ENCODE measurements at regions not wholly inside any gene's neighbourhood (a gene's known extent, or its start where the extent isn't known, plus 50 kb on each side); places are given as distances from the start of the nearest gene placed in this dataset.
"Not testable (repeated sequence)": the region's sequence is repeated elsewhere in the genome, so short reads cannot be mapped to it uniquely, and the experiment has no call there.

GRCh38 chr21:29430030-29430429 is 131.3 kb downstream of the BACH1 start:
- DNase-seq = no peak
- peaks cover 3% of the 10 kb centered on the region for H3K36me3 Mint-ChIP-seq (ENCODE audit: low read depth)
- no peak overlapping the region for H3K4me3 Mint-ChIP-seq
- peaks cover 14% of the 10 kb centered on the region for H3K4me1 Mint-ChIP-seq
- H3K27me3 Mint-ChIP-seq = no peaks in the 10 kb centered on the region
- ChIA-PET CTCF (no interaction called here), POLR2A (no interaction called here)
- H3K9me3 Mint-ChIP-seq = peaks cover 8% of the 10 kb centered on the region
- H3K27ac Mint-ChIP-seq = no peak overlapping the region

DNA sequence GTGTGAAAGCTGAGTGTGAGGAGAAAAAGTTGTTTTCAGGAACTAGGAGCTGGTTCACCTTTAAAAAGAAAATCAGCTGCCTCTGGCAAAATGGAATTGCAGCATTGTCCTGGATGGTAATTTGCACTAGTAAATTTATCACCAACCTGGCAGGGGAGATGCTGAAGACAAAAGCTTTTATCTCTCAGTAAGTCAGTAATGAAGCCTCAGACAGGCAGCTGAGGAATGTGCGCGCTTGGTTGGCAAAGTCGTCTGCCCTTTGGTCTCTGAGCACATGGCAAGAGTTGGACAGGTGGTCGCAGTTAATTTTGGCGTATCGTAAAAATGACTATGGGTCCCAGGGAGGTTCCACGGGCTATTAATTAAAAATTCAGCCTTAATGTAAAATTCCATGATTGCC is 131.9 kb downstream of the BACH1 start:
- Mint-ChIP-seq H3K36me3 (ENCODE audit: low read depth) (peaks cover 3% of the 10 kb centered on the region), H3K4me3 (no peak overlapping the region), H3K27ac (no peak overlapping the region), H3K4me1 (peaks cover 19% of the 10 kb centered on the region), H3K9me3 (peaks cover 9% of the 10 kb centered on the region), H3K27me3 (no peaks in the 10 kb centered on the region)
- DNase-seq = no peak
- ChIA-PET POLR2A (no interaction called here), CTCF (no interaction called here)

GRCh38 chr21:29431178-29431577 is 132.5 kb downstream of the BACH1 start:
- Mint-ChIP-seq H3K27me3 (no peaks in the 10 kb centered on the region), H3K4me3 (no peak overlapping the region)
- POLR2A ChIA-PET = no interaction called here

GRCh38 chr21:29431680-29432079 is 133.0 kb downstream of the BACH1 start:
- DNase-seq = no peak
- Mint-ChIP-seq H3K9me3 (peaks cover 11% of the 10 kb centered on the region), H3K4me1 (peaks cover 30% of the 10 kb centered on the region), H3K4me3 (no peak overlapping the region), H3K36me3 (ENCODE audit: low read depth) (peaks cover 5% of the 10 kb centered on the region), H3K27me3 (no peaks in the 10 kb centered on the region), H3K27ac (no peak overlapping the region)
- ChIA-PET CTCF (no interaction called here), POLR2A (no interaction called here)

More at GRCh38 chr21:29431178-29431577, 132.5 kb downstream of the BACH1 start:
- Mint-ChIP-seq H3K9me3 (peaks cover 11% of the 10 kb centered on the region), H3K4me1 (peaks cover 25% of the 10 kb centered on the region), H3K27ac (no peak overlapping the region), H3K36me3 (ENCODE audit: low read depth) (peaks cover 5% of the 10 kb centered on the region)
- CTCF ChIA-PET = no interaction called here
- no peak for DNase-seq

- peaks cover 5% of the 10 kb centered on the region for H3K36me3 Mint-ChIP-seq (ENCODE audit: low read depth)
- CTCF ChIA-PET = no interaction called here
- peaks cover 39% of the 10 kb centered on the region for H3K4me1 Mint-ChIP-seq
These were observed 134.8 kb downstream of the BACH1 start for GRCh38 chr21:29433366-29434059.

DNA sequence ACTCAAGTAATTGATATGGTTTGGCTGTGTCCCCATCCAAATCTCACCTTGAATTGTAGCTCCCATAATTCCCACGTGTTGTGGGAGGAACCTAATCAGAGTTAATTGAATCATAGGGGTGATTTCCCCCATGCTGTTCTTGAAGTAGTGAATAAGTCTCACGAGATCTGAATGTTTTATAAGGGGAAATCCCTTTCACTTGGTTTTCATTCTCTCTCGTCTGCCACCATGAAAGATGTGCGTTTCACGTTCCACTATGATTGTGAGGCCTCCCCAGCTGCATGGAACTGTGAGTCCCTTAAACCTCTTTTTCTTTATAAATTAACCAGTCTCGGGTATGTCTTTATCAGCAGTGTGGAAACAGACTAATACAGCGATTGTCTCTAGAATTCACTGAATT is 135.4 kb downstream of the BACH1 start:
- Mint-ChIP-seq H3K9me3 (peaks cover 11% of the 10 kb centered on the region), H3K4me1 (peaks cover 39% of the 10 kb centered on the region), H3K4me3 (peak overlapping the region; percentile 26), H3K27me3 (no peaks in the 10 kb centered on the region), H3K27ac (no peak overlapping the region), H3K36me3 (ENCODE audit: low read depth) (peaks cover 5% of the 10 kb centered on the region)
- DNase-seq = no peak
- ChIA-PET CTCF (no interaction called here), POLR2A (no interaction called here)

More at GRCh38 chr21:29433366-29434059, 134.8 kb downstream of the BACH1 start:
- Mint-ChIP-seq H3K4me3 (no peak overlapping the region), H3K9me3 (peaks cover 11% of the 10 kb centered on the region), H3K27me3 (no peaks in the 10 kb centered on the region), H3K27ac (no peak overlapping the region)
- DNase-seq = no peak
- POLR2A ChIA-PET = no interaction called here

- Mint-ChIP-seq H3K4me1 (peaks cover 39% of the 10 kb centered on the region), H3K9me3 (peaks cover 11% of the 10 kb centered on the region)
- H3K36me3 Mint-ChIP-seq (ENCODE audit: low read depth); H3K27me3 Mint-ChIP-seq; DNase-seq; POLR2A ChIA-PET; H3K4me3 Mint-ChIP-seq; H3K27ac Mint-ChIP-seq; CTCF ChIA-PET: not testable (repeated sequence)
These were observed 136.3 kb downstream of the BACH1 start for GRCh38 chr21:29434982-29435381.

- CTCF ChIA-PET = no interaction called here
- H3K36me3 Mint-ChIP-seq (ENCODE audit: low read depth) = peaks cover 5% of the 10 kb centered on the region
- POLR2A ChIA-PET = no interaction called here
- H3K27me3 Mint-ChIP-seq = no peaks in the 10 kb centered on the region
- peaks cover 11% of the 10 kb centered on the region for H3K9me3 Mint-ChIP-seq
- peak overlapping the region; percentile 94 for H3K27ac Mint-ChIP-seq
- peak; percentile 66 for DNase-seq
- peak overlapping the region; percentile 71 for H3K4me3 Mint-ChIP-seq
- peaks cover 39% of the 10 kb centered on the region for H3K4me1 Mint-ChIP-seq
These were observed 137.4 kb downstream of the BACH1 start for GRCh38 chr21:29436143-29436542.

- H3K9me3 Mint-ChIP-seq = peaks cover 11% of the 10 kb centered on the region
- POLR2A ChIA-PET = no interaction called here
- peaks cover 39% of the 10 kb centered on the region for H3K4me1 Mint-ChIP-seq
- CTCF ChIA-PET = no interaction called here
- peak overlapping the region; percentile 94 for H3K27ac Mint-ChIP-seq
- DNase-seq = no peak
- peaks cover 5% of the 10 kb centered on the region for H3K36me3 Mint-ChIP-seq (ENCODE audit: low read depth)
- peak overlapping the region; percentile 71 for H3K4me3 Mint-ChIP-seq
- no peaks in the 10 kb centered on the region for H3K27me3 Mint-ChIP-seq
These were observed 137.9 kb downstream of the BACH1 start for GRCh38 chr21:29436650-29437049.

DNA sequence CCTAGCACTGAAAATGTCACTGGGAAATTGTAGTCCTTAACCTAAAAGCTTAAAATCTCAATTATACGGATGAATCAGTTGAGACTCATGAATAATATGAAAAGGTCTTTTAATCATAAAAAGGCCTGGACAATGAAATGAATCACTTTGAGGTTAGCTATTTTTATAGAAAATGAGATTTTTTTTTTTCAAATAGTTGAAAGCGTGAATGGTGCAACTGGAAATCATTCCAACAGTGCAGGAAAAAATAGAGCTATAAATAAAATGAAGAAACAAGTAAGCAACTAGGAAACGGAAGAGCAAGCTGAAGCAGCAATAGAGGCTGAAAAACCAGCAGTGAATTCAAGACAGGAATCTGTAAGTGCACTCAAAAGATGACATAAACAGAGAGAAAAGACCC is 142.9 kb downstream of the BACH1 start:
- no peak for DNase-seq
- H3K27ac Mint-ChIP-seq = peak overlapping the region; percentile 75
- no peaks in the 10 kb centered on the region for H3K27me3 Mint-ChIP-seq
- H3K9me3 Mint-ChIP-seq = peaks cover 12% of the 10 kb centered on the region
- peaks cover 7% of the 10 kb centered on the region for H3K36me3 Mint-ChIP-seq (ENCODE audit: low read depth)
- ChIA-PET CTCF (no interaction called here), POLR2A (no interaction called here)
- no peak overlapping the region for H3K4me3 Mint-ChIP-seq
- peaks cover 17% of the 10 kb centered on the region for H3K4me1 Mint-ChIP-seq

DNA sequence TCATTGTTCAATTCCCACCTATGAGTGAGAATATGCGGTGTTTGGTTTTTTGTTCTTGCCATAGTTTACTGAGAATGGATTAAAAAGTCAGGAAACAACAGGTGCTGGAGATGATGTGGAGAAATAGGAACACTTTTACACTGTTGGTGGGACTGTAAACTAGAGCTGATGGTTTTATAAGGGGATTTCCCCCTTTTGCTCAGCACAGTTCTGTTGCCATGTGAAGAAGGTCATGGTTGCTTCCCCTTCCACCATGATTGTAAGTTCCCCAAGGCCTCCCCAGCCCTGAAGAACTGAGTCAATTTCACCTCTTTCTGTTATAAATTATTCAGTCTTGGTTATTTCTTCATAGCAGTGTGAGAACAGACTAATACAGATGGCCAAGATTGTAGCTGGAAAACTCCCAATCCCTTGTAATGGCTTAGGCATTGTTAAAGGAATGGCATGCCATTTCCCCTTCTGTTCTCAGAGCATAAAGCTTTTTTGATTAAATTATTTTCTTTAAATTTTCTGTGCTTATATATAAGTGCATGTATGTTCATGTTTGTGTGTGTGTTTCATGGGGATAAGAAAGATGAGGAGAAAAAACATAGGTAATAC is 144.8 kb downstream of the BACH1 start:
- peaks cover 11% of the 10 kb centered on the region for H3K4me1 Mint-ChIP-seq
- H3K9me3 Mint-ChIP-seq = peaks cover 14% of the 10 kb centered on the region
- CTCF ChIA-PET = no interaction called here

GRCh38 chr21:29448766-29449165 is 150.0 kb downstream of the BACH1 start:
- no peak overlapping the region for H3K4me3 Mint-ChIP-seq
- H3K9me3 Mint-ChIP-seq = peaks cover 25% of the 10 kb centered on the region
- peak overlapping the region; percentile 97 for H3K27ac Mint-ChIP-seq
- peaks cover 20% of the 10 kb centered on the region for H3K36me3 Mint-ChIP-seq (ENCODE audit: low read depth)
- ChIA-PET POLR2A (interaction anchor here (0.6 kb wide), 1 partner anchor 250 kb away, joined by 9 read pairs; no protein-coding TSS in a partner anchor), CTCF (interaction anchor here (1.1 kb wide), 1 partner anchor 9 kb away, joined by 3 read pairs; no protein-coding TSS in a partner anchor)
- peaks cover 25% of the 10 kb centered on the region for H3K4me1 Mint-ChIP-seq
- no peak for DNase-seq
- H3K27me3 Mint-ChIP-seq = no peaks in the 10 kb centered on the region

More for the DNA sequence above, 144.8 kb downstream of the BACH1 start:
- no peak overlapping the region for H3K4me3 Mint-ChIP-seq
- H3K27ac Mint-ChIP-seq = no peak overlapping the region
- no peaks in the 10 kb centered on the region for H3K27me3 Mint-ChIP-seq
- H3K36me3 Mint-ChIP-seq (ENCODE audit: low read depth) = peaks cover 10% of the 10 kb centered on the region
- POLR2A ChIA-PET = no interaction called here
- DNase-seq = no peak

- Mint-ChIP-seq H3K4me1 (peaks cover 25% of the 10 kb centered on the region), H3K9me3 (peaks cover 19% of the 10 kb centered on the region), H3K36me3 (ENCODE audit: low read depth) (peaks cover 18% of the 10 kb centered on the region), H3K4me3 (peak overlapping the region; percentile 48), H3K27me3 (no peaks in the 10 kb centered on the region), H3K27ac (peak overlapping the region; percentile 97)
- peak; percentile 65 for DNase-seq
- ChIA-PET CTCF (interaction anchor here (1.1 kb wide), 1 partner anchor 8 kb away, joined by 3 read pairs; no protein-coding TSS in a partner anchor), POLR2A (interaction anchor here (0.6 to 0.7 kb wide), 2 partner anchors 251 to 375 kb away, joined by 3 to 9 read pairs; no protein-coding TSS in a partner anchor)
These were observed 150.7 kb downstream of the BACH1 start for GRCh38 chr21:29449306-29449950.
